ENCODE measurements at regions not wholly inside any gene's neighbourhood (a gene's known extent, or its start where the extent isn't known, plus 50 kb on each side); places are given as distances from the start of the nearest gene placed in this dataset.

DNA sequence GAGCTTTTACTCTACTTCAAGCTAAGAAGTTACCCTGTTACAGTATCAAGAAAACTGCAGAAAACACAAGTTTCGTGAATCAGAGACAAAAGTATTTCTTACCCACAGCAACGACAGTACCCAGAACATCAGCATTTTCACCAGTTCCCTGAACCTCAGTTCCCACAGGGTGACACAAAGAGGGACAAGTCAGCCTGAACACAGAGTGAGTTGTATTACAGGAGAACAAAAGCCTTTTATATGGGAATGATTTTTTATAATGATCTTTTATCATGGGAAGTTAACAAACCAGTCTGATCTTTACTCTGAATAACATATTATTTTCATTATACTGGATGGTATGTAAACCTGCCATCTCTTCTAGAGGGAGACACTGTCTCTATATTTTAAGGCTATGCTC, 139.0 kb upstream of the ITGA1 start:
- 12% methylated on average over 2 of the region's 2 CpGs for WGBS (ENCODE audit: insufficient coverage, insufficient replicate concordance, low lambda C conversion rate, missing lambda C conversion rate)
- BruUV-seq (replicated peaks) = no TSS peak
- SMC1A ChIA-PET (ENCODE audit: uncharacterized antibody, unreplicated experiment) = no interaction called here
- no peak overlapping the region for H3K9ac ChIP-seq (ENCODE audit: control insufficient read depth, insufficient read depth, low read length)
- in situ Hi-C loops (cut with MboI) = no loop called here
- no peaks in the 10 kb centered on the region for H3K36me3 ChIP-seq (ENCODE audit: control insufficient read depth in 2 of 2, insufficient read depth in 2 of 2, low read length in 1 of 2)
- no peak for FAIRE-seq
- POLR2A ChIA-PET = no interaction called here
- H4K20me1 ChIP-seq (ENCODE audit: control insufficient read depth, insufficient read depth) = no peaks in the 10 kb centered on the region
- DNase-seq (ENCODE audit: low read depth, low spot score) = no peak
- H3K27me3 ChIP-seq (replicated peaks in 1 of 2; ENCODE audit: control insufficient read depth in 2 of 2, insufficient read depth in 2 of 2, low read length in 1 of 2) = no peaks in the 10 kb centered on the region; a peak in 1 of 4 replicates
- intact Hi-C loops (cut with micrococcal nuclease; ENCODE audit: unreplicated experiment) = no loop called here
- H3K79me2 ChIP-seq (ENCODE audit: control insufficient read depth, insufficient read depth, low read length) = no peaks in the 10 kb centered on the region
- CTCF ChIA-PET = no interaction called here
- H3K27ac ChIP-seq (ENCODE audit: control insufficient read depth, insufficient read depth) = no peak overlapping the region
- H3K4me3 ChIP-seq = no peak overlapping the region
- H3K4me1 ChIP-seq (ENCODE audit: control insufficient read depth, insufficient read depth, low read length) = no peaks in the 10 kb centered on the region
- no peak for ATAC-seq
- H3K9me3 ChIP-seq (replicated peaks; ENCODE audit: control insufficient read depth, insufficient read depth, low read length) = no peaks in the 10 kb centered on the region
- H2AFZ ChIP-seq (ENCODE audit: control insufficient read depth, low read depth, low read length) = no peak overlapping the region
- H3K4me2 ChIP-seq (ENCODE audit: control insufficient read depth, insufficient read depth) = no peak overlapping the region
- RAD21 ChIA-PET (ENCODE audit: unreplicated experiment) = no interaction called here
- TF ChIP-seq JUNB (IDR thresholded peaks at IDR 0.05) (no peak), KLF5 (IDR thresholded peaks at IDR 0.05; ENCODE audit: partially characterized antibody) (no peak), RBBP5 (conservative IDR thresholded peaks at IDR 0.05) (no peak), SRF (IDR thresholded peaks at IDR 0.05; ENCODE audit: low read depth in 2 of 2, low read length in 2 of 2) (no peak), TAF1 (IDR thresholded peaks at IDR 0.05; ENCODE audit: borderline replicate concordance, low read depth, low read length) (no peak), EGR1 (IDR thresholded peaks at IDR 0.05; ENCODE audit: borderline replicate concordance in 1 of 2, low read depth in 2 of 2, low read length in 2 of 2) (no peak), GATAD2B (conservative IDR thresholded peaks at IDR 0.05; ENCODE audit: low read depth) (no peak), E4F1 (IDR thresholded peaks at IDR 0.05; ENCODE audit: borderline replicate concordance, partially characterized antibody) (no peak), NFXL1 (IDR thresholded peaks at IDR 0.05; ENCODE audit: borderline replicate concordance) (no peak), ZBED1 (IDR thresholded peaks at IDR 0.05; ENCODE audit: borderline replicate concordance) (no peak), FOXM1 (IDR thresholded peaks at IDR 0.05; ENCODE audit: low read depth, low read length) (no peak)
- TF ChIP-seq, protein P1, sequence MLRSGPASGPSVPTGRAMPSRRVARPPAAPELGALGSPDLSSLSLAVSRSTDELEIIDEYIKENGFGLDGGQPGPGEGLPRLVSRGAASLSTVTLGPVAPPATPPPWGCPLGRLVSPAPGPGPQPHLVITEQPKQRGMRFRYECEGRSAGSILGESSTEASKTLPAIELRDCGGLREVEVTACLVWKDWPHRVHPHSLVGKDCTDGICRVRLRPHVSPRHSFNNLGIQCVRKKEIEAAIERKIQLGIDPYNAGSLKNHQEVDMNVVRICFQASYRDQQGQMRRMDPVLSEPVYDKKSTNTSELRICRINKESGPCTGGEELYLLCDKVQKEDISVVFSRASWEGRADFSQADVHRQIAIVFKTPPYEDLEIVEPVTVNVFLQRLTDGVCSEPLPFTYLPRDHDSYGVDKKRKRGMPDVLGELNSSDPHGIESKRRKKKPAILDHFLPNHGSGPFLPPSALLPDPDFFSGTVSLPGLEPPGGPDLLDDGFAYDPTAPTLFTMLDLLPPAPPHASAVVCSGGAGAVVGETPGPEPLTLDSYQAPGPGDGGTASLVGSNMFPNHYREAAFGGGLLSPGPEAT (IDR thresholded peaks at IDR 0.05; ENCODE audit: low read depth) = no peak
- TF ChIP-seq, protein P2, sequence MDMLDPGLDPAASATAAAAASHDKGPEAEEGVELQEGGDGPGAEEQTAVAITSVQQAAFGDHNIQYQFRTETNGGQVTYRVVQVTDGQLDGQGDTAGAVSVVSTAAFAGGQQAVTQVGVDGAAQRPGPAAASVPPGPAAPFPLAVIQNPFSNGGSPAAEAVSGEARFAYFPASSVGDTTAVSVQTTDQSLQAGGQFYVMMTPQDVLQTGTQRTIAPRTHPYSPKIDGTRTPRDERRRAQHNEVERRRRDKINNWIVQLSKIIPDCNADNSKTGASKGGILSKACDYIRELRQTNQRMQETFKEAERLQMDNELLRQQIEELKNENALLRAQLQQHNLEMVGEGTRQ (IDR thresholded peaks at IDR 0.05; ENCODE audit: borderline replicate concordance, low read depth, low read length) = no peak
- TF ChIP-seq, protein P3, sequence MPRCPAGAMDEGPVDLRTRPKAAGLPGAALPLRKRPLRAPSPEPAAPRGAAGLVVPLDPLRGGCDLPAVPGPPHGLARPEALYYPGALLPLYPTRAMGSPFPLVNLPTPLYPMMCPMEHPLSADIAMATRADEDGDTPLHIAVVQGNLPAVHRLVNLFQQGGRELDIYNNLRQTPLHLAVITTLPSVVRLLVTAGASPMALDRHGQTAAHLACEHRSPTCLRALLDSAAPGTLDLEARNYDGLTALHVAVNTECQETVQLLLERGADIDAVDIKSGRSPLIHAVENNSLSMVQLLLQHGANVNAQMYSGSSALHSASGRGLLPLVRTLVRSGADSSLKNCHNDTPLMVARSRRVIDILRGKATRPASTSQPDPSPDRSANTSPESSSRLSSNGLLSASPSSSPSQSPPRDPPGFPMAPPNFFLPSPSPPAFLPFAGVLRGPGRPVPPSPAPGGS (IDR thresholded peaks at IDR 0.05; ENCODE audit: borderline replicate concordance, insufficient read depth, low read depth, low read length, poor library complexity, severe bottlenecking) = no peak
- TF ChIP-seq, protein P4, sequence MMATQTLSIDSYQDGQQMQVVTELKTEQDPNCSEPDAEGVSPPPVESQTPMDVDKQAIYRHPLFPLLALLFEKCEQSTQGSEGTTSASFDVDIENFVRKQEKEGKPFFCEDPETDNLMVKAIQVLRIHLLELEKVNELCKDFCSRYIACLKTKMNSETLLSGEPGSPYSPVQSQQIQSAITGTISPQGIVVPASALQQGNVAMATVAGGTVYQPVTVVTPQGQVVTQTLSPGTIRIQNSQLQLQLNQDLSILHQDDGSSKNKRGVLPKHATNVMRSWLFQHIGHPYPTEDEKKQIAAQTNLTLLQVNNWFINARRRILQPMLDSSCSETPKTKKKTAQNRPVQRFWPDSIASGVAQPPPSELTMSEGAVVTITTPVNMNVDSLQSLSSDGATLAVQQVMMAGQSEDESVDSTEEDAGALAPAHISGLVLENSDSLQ (IDR thresholded peaks at IDR 0.05) = no peak
